SK-N-SH (cell line): ENCODE measurements at regions not wholly inside any gene's neighbourhood (a gene's known extent, or its start where the extent isn't known, plus 50 kb on each side); places are given as distances from the start of the nearest gene placed in this dataset.

Experiments
- CTCF ChIA-PET: fragments of 300-600, 350-600 bp; formaldehyde crosslinking; extraction: SDS; loops from one replicate; lab custom pipeline; 2021; lab: Yijun Ruan, JAX
- POLR2A ChIA-PET: fragments of 350-600 bp; sonication (Branson Sonifier 250); formaldehyde crosslinking; extraction: SDS; loops from one replicate; lab custom pipeline; 2020; ENCODE audit warnings: antibody characterized with exemption, inconsistent platforms; lab: Yijun Ruan, JAX
- DNase-seq: peaks from one replicate; pipeline ENCODE4 v3.0.0; 2012
- H2AFZ ChIP-seq: fragments of 200-600 bp; sonication (generic); 2 replicates; pipeline ENCODE4 v1.8.1; 2016; ENCODE audit warnings: antibody characterized with exemption, mild to moderate bottlenecking, low read depth
- H3F3A ChIP-seq: fragments of 200-600 bp; sonication (generic); replicated peaks from 2 replicates; pipeline ENCODE3; 2016; ENCODE audit warnings: antibody characterized with exemption, mild to moderate bottlenecking; ENCODE audit not compliant: insufficient read depth
- H3K27ac ChIP-seq, 2 experiments: fragments of 200-500 bp in 1 of 2; fragments of 200-600 bp in 1 of 2; sonication (Bioruptor generic) in 1 of 2; sonication (generic), shearing (Covaris generic) in 1 of 2; 2 replicates each; pipeline versions ENCODE4 v1.5.1 to v1.6.1; 2014 to 2016; ENCODE audit warnings: low read depth in 2 of 2, inconsistent platforms in 1 of 2, low read length in 1 of 2, mild to moderate bottlenecking in 1 of 2, mixed read lengths in 1 of 2
- H3K27me3 ChIP-seq: fragments of 200-600 bp; sonication (generic), shearing (Covaris generic); 2 replicates; pipeline ENCODE4 v1.6.1; 2016; ENCODE audit warnings: mixed run types; ENCODE audit not compliant: insufficient read depth
- H3K36me3 ChIP-seq, 2 experiments: fragments of 200-500 bp in 1 of 2; fragments of 200-600 bp in 1 of 2; sonication (Bioruptor generic) in 1 of 2; sonication (generic) in 1 of 2; replicated peaks in 1 of 2; 2 replicates each; pipeline versions ENCODE3 to v1.5.1; 2014 to 2016; ENCODE audit warnings: low read length in 1 of 2, mild to moderate bottlenecking in 1 of 2; ENCODE audit not compliant: insufficient read depth in 2 of 2, control insufficient read depth in 1 of 2
- H3K4me1 ChIP-seq, 2 experiments: fragments of 200-500 bp in 1 of 2; fragments of 200-600 bp in 1 of 2; sonication (Bioruptor generic) in 1 of 2; sonication (generic), shearing (Covaris generic) in 1 of 2; 2 replicates each; pipeline versions ENCODE4 v1.5.1 to v1.6.1; 2014 to 2016; ENCODE audit warnings: low read depth in 1 of 2, low read length in 1 of 2, mixed run types in 1 of 2; ENCODE audit not compliant: insufficient read depth in 2 of 2, control insufficient read depth in 1 of 2
- H3K4me2 ChIP-seq: fragments of 200-600 bp; sonication (generic), shearing (Covaris generic); 2 replicates; pipeline ENCODE4 v1.6.1; 2017; ENCODE audit warnings: mixed run types
- H3K4me3 ChIP-seq, 2 experiments: fragments of 200-500 bp in 1 of 2; fragments of 200-600 bp in 1 of 2; sonication (Bioruptor generic) in 1 of 2; sonication (generic), shearing (Covaris generic) in 1 of 2; 2 replicates each; pipeline versions ENCODE4 v1.5.1 to v1.8.1; 2014 to 2016; ENCODE audit warnings: low read depth in 2 of 2, inconsistent platforms in 1 of 2, low read length in 1 of 2, mild to moderate bottlenecking in 1 of 2, mixed read lengths in 1 of 2, moderate library complexity in 1 of 2
- H3K79me2 ChIP-seq: fragments of 200-600 bp; sonication (generic); 2 replicates; pipeline ENCODE4 v1.8.1; 2017; ENCODE audit warnings: mild to moderate bottlenecking; ENCODE audit not compliant: insufficient read depth
- H3K9ac ChIP-seq: fragments of 200-600 bp; sonication (generic); 2 replicates; pipeline ENCODE4 v1.6.1; 2017; ENCODE audit warnings: mixed run types
- H3K9me2 ChIP-seq: fragments of 200-600 bp; sonication (generic); 2 replicates; pipeline ENCODE4 v1.6.1; 2017; ENCODE audit warnings: mixed run types
- H3K9me3 ChIP-seq: fragments of 200-600 bp; sonication (generic); 2 replicates; pipeline ENCODE4 v1.6.1; 2017; ENCODE audit warnings: mixed run types, mild to moderate bottlenecking, moderate library complexity
- H4K20me1 ChIP-seq: fragments of 200-600 bp; sonication (generic); 2 replicates; pipeline ENCODE4 v1.6.1; 2017; ENCODE audit warnings: mild to moderate bottlenecking, mixed run types; ENCODE audit not compliant: insufficient read depth
- CHD2 ChIP-seq: fragments of 150-350 bp; IDR thresholded peaks from 2 replicates; pipeline ENCODE4 v1.6.1; 2018; ENCODE audit warnings: low read length; ENCODE audit not compliant: partially characterized antibody
- ELF1 ChIP-seq: IDR thresholded peaks from 2 replicates; pipeline ENCODE4 v1.4.0; 2012
- EP300 ChIP-seq, 2 experiments: IDR thresholded peaks; 2 replicates each; pipeline versions ENCODE4 v1.4.0 to v1.6.1; 2012; ENCODE audit warnings: borderline replicate concordance in 1 of 2, low read depth in 1 of 2, low read length in 1 of 2
- FOSL2 ChIP-seq: IDR thresholded peaks from 2 replicates; pipeline ENCODE4 v1.4.0; 2012; ENCODE audit warnings: low read depth, mild to moderate bottlenecking, moderate library complexity, borderline replicate concordance
- FOXJ3 ChIP-seq: sonication (generic); formaldehyde crosslinking; IDR thresholded peaks from 2 replicates; pipeline ENCODE4 v1.5.1; 2020; ENCODE audit warnings: mild to moderate bottlenecking, missing genetic modification reagents
- GABPA ChIP-seq: IDR thresholded peaks from 2 replicates; pipeline ENCODE4 v1.4.0; 2012; ENCODE audit warnings: low read depth, mild to moderate bottlenecking
- JUND ChIP-seq: IDR thresholded peaks from 2 replicates; pipeline ENCODE4 v1.4.0; 2012
- MXI1 ChIP-seq: IDR thresholded peaks from 2 replicates; pipeline ENCODE4 v1.6.1; 2012; ENCODE audit warnings: mild to moderate bottlenecking, low read depth, low read length, improper control_type of control experiment
- NFIC ChIP-seq: IDR thresholded peaks from 2 replicates; pipeline ENCODE4 v1.4.0; 2012; ENCODE audit warnings: borderline replicate concordance
- NRF1 ChIP-seq: IDR thresholded peaks from 2 replicates; pipeline ENCODE4 v1.6.1; 2012; ENCODE audit warnings: low read depth, mild to moderate bottlenecking, low read length
- RFX5 ChIP-seq: IDR thresholded peaks from 2 replicates; pipeline ENCODE4 v1.6.1; 2012; ENCODE audit warnings: mild to moderate bottlenecking, improper control_type of control experiment, low read length
- RXRA ChIP-seq: IDR thresholded peaks from 2 replicates; pipeline ENCODE4 v1.4.0; 2012; ENCODE audit warnings: low read depth, mild to moderate bottlenecking, borderline replicate concordance
- TAF1 ChIP-seq: IDR thresholded peaks from 2 replicates; pipeline ENCODE4 v1.6.1; 2012; ENCODE audit warnings: low read depth, mild to moderate bottlenecking, low read length, moderate library complexity, borderline replicate concordance
- TEAD4 ChIP-seq: IDR thresholded peaks from 2 replicates; pipeline ENCODE4 v1.4.0; 2012; ENCODE audit warnings: mild to moderate bottlenecking, borderline replicate concordance; ENCODE audit not compliant: insufficient read depth
- YY1 ChIP-seq: IDR thresholded peaks from 2 replicates; pipeline ENCODE4 v1.4.0; 2012; ENCODE audit warnings: low read depth, mild to moderate bottlenecking
- WGBS: methylation state at CpG from one replicate; pipeline ENCODE4 v1.1.6; 2017; ENCODE audit warnings: low lambda C conversion rate; 5-methylcytosine and 5-hydroxymethylcytosine counted together
- TF ChIP-seq, protein P1 (sequence below): IDR thresholded peaks from 2 replicates; pipeline ENCODE4; 2012
- TF ChIP-seq, protein P2 (sequence below): fragments of 200-600 bp; sonication (generic); IDR thresholded peaks from 2 replicates; pipeline ENCODE4 v1.6.1; 2017; ENCODE audit warnings: antibody characterized with exemption, mild to moderate bottlenecking, moderate library complexity
- TF ChIP-seq, protein P3 (sequence below): IDR thresholded peaks from 2 replicates; pipeline ENCODE4 v1.4.0; 2012; ENCODE audit warnings: low read depth, borderline replicate concordance
- TF ChIP-seq, protein P4 (sequence below): fragments of 150-350 bp; IDR thresholded peaks from 2 replicates; pipeline ENCODE4 v1.6.1; 2016; ENCODE audit warnings: mild to moderate bottlenecking, low read depth, low read length
- TF ChIP-seq, protein P5 (sequence below): IDR thresholded peaks from 2 replicates; pipeline ENCODE4 v1.6.1; 2012; ENCODE audit warnings: mild to moderate bottlenecking, low read depth, low read length, moderate library complexity

DNA sequence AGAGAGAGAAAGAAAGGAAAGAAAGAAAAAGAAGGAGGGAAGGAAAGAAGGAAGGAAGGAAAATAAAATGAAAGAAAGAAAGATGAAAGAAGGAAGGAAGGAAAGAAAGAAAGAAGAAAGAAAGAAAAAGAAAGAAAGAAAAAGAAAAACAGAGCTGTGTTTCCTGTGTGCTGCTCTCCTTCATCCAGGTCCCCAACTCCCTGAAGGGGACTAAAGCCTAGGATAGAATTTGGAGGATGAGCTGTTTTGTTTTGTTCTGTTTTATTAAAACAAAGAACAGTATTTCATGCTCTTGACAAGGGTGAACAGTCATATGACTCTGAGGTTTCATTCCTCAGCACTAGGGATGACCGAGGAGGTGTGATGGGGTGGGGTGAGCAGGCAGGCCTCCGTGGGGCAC is 164.8 kb upstream of the NDN start:
- ChIA-PET CTCF (interaction anchor here (0.8 kb wide), 1 partner anchor 210 kb away, joined by 4 read pairs; no protein-coding TSS in a partner anchor), POLR2A (no interaction called here)
- no peak for DNase-seq
- WGBS, result 3% methylated on average over 2 of the region's 2 CpGs
- Histone ChIP-seq H4K20me1 (no peaks in the 10 kb centered on the region), H3K4me2 (no peak overlapping the region), H3K36me3 (no peaks in the 10 kb centered on the region), H3K4me3 (no peak overlapping the region), H2AFZ (no peak overlapping the region), H3K79me2 (no peaks in the 10 kb centered on the region), H3F3A (no peaks in the 10 kb centered on the region), H3K9ac (no peak overlapping the region), H3K4me1 (no peaks in the 10 kb centered on the region), H3K27ac (no peak overlapping the region), H3K9me3 (no peaks in the 10 kb centered on the region), H3K9me2 (no peaks in the 10 kb centered on the region), H3K27me3 (no peaks in the 10 kb centered on the region; the same call in 1 of the 2 replicates)
- TF ChIP-seq RXRA (no peak), FOXJ3 (CRISPR knock-in tag) (no peak), JUND (no peak), RFX5 (no peak), NRF1 (no peak), YY1 (no peak), TEAD4 (no peak), TAF1 (no peak), GABPA (no peak), MXI1 (no peak), ELF1 (no peak), NFIC (no peak), CHD2 (no peak), EP300 (IDR thresholded peaks at IDR 0.05; ENCODE audit: borderline replicate concordance in 1 of 2, low read depth in 1 of 2, low read length in 1 of 2) (no peak), FOSL2 (no peak)
- TF ChIP-seq, protein P1, sequence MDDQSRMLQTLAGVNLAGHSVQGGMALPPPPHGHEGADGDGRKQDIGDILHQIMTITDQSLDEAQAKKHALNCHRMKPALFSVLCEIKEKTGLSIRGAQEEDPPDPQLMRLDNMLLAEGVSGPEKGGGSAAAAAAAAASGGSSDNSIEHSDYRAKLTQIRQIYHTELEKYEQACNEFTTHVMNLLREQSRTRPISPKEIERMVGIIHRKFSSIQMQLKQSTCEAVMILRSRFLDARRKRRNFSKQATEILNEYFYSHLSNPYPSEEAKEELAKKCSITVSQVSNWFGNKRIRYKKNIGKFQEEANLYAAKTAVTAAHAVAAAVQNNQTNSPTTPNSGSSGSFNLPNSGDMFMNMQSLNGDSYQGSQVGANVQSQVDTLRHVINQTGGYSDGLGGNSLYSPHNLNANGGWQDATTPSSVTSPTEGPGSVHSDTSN, result no peak
- TF ChIP-seq, protein P2, sequence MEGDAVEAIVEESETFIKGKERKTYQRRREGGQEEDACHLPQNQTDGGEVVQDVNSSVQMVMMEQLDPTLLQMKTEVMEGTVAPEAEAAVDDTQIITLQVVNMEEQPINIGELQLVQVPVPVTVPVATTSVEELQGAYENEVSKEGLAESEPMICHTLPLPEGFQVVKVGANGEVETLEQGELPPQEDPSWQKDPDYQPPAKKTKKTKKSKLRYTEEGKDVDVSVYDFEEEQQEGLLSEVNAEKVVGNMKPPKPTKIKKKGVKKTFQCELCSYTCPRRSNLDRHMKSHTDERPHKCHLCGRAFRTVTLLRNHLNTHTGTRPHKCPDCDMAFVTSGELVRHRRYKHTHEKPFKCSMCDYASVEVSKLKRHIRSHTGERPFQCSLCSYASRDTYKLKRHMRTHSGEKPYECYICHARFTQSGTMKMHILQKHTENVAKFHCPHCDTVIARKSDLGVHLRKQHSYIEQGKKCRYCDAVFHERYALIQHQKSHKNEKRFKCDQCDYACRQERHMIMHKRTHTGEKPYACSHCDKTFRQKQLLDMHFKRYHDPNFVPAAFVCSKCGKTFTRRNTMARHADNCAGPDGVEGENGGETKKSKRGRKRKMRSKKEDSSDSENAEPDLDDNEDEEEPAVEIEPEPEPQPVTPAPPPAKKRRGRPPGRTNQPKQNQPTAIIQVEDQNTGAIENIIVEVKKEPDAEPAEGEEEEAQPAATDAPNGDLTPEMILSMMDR, result no peak
- TF ChIP-seq, protein P3, sequence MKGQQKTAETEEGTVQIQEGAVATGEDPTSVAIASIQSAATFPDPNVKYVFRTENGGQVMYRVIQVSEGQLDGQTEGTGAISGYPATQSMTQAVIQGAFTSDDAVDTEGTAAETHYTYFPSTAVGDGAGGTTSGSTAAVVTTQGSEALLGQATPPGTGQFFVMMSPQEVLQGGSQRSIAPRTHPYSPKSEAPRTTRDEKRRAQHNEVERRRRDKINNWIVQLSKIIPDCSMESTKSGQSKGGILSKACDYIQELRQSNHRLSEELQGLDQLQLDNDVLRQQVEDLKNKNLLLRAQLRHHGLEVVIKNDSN, result no peak
- TF ChIP-seq, protein P4, sequence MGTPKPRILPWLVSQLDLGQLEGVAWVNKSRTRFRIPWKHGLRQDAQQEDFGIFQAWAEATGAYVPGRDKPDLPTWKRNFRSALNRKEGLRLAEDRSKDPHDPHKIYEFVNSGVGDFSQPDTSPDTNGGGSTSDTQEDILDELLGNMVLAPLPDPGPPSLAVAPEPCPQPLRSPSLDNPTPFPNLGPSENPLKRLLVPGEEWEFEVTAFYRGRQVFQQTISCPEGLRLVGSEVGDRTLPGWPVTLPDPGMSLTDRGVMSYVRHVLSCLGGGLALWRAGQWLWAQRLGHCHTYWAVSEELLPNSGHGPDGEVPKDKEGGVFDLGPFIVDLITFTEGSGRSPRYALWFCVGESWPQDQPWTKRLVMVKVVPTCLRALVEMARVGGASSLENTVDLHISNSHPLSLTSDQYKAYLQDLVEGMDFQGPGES, result no peak
- TF ChIP-seq, protein P5, sequence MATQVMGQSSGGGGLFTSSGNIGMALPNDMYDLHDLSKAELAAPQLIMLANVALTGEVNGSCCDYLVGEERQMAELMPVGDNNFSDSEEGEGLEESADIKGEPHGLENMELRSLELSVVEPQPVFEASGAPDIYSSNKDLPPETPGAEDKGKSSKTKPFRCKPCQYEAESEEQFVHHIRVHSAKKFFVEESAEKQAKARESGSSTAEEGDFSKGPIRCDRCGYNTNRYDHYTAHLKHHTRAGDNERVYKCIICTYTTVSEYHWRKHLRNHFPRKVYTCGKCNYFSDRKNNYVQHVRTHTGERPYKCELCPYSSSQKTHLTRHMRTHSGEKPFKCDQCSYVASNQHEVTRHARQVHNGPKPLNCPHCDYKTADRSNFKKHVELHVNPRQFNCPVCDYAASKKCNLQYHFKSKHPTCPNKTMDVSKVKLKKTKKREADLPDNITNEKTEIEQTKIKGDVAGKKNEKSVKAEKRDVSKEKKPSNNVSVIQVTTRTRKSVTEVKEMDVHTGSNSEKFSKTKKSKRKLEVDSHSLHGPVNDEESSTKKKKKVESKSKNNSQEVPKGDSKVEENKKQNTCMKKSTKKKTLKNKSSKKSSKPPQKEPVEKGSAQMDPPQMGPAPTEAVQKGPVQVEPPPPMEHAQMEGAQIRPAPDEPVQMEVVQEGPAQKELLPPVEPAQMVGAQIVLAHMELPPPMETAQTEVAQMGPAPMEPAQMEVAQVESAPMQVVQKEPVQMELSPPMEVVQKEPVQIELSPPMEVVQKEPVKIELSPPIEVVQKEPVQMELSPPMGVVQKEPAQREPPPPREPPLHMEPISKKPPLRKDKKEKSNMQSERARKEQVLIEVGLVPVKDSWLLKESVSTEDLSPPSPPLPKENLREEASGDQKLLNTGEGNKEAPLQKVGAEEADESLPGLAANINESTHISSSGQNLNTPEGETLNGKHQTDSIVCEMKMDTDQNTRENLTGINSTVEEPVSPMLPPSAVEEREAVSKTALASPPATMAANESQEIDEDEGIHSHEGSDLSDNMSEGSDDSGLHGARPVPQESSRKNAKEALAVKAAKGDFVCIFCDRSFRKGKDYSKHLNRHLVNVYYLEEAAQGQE, result no peak
